NB4 (cell line): ENCODE measurements at regions not wholly inside any gene's neighbourhood (a gene's known extent, or its start where the extent isn't known, plus 50 kb on each side); places are given as distances from the start of the nearest gene placed in this dataset.

Experiments
- DNase-seq: peaks from one replicate; pipeline ENCODE4 v3.0.0; 2010; ENCODE audit warnings: low read depth
- H3K4me3 ChIP-seq: one replicate; pipeline ENCODE4 v1.5.1; 2011; ENCODE audit warnings: mild to moderate bottlenecking, low read depth, low read length, moderate library complexity
- CTCF ChIP-seq: IDR thresholded peaks from one replicate; pipeline ENCODE4 v1.5.1; 2012; ENCODE audit warnings: low read depth, low read length
- MAX ChIP-seq: IDR thresholded peaks from 2 replicates; pipeline ENCODE4 v1.6.1; 2011; ENCODE audit warnings: low read depth, low read length
- MYC ChIP-seq: IDR thresholded peaks from 2 replicates; pipeline ENCODE4 v1.6.1; 2011; ENCODE audit warnings: low read depth, low read length
- POLR2A ChIP-seq: IDR thresholded peaks from 2 replicates; pipeline ENCODE4 v1.6.1; 2011; ENCODE audit warnings: mild to moderate bottlenecking; ENCODE audit not compliant: insufficient read length; ENCODE audit errors: extremely low read depth

- TF ChIP-seq CTCF: no peak
- no peak for TF ChIP-seq MAX
- no peak for TF ChIP-seq MYC
- TF ChIP-seq POLR2A: no peak
Observed at GRCh38 chr10:21364196-21365114, 161.0 kb downstream of the SKIDA1 start.

DNA sequence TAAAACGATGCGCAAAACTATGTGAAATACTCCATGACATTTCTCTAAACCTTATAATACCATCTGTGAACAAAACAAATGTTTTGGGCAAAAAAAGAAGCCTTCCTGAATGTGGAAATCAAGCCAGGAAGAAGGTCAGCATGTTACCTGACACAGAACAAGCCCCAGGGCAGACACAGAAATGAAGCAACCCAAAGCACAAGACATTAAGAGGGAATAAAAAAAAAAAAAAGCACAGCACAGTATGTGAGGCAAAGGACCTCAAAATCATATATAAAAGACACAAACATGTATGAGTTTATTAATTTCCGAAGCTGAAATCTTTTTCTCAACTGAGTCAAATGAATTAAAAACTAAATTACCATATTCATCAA is 161.8 kb downstream of the SKIDA1 start:
- H3K4me3 ChIP-seq: no peak overlapping the region
- DNase-seq: no peak
- TF ChIP-seq MYC (no peak), MAX (no peak), CTCF (no peak)

More at GRCh38 chr10:21364196-21365114, 161.0 kb downstream of the SKIDA1 start:
- H3K4me3 ChIP-seq: no peak overlapping the region
- DNase-seq: no peak

DNA sequence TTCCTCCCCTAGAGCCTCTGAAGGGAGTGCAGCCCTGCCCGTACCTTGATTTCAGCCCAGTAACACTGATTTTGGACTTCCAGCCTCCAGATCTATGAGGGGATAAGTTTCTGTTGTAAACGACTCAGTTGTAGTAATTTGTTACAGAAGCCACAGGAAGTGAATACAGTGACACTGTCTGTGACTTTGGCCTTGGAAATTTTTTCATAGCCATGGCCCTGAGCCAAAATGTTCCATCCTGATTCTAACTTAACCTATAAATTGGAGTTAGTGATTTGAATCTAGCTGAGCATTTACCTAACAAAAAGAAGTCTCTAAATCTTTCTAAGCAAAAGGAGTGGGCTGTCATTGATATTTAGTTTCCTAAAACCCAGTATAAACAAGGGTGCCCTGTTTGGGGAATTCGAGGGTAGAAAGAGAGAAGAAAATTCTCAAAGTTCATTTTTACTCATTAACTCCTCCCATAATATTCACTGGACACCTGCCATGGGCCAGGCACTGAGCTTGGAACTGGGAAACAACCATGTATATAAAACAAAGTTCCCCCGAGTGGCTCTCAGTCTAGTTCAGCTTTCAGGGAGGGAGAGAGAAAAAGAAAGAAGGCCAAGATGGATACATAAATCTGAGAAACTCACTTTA is 162.3 kb downstream of the SKIDA1 start:
- no peak overlapping the region for H3K4me3 ChIP-seq
- no peak for DNase-seq
- TF ChIP-seq CTCF: no peak
- no peak for TF ChIP-seq POLR2A
- no peak for TF ChIP-seq MYC
- no peak for TF ChIP-seq MAX

GRCh38 chr10:21359202-21359601 is 166.3 kb downstream of the SKIDA1 start:
- no peak overlapping the region for H3K4me3 ChIP-seq
- TF ChIP-seq CTCF (no peak), MYC (no peak), POLR2A (no peak), MAX (no peak)
- DNase-seq: no peak

- no peak for TF ChIP-seq POLR2A
- no peak for TF ChIP-seq MYC
- TF ChIP-seq MAX: no peak
- no peak for TF ChIP-seq CTCF
- DNase-seq: no peak
- H3K4me3 ChIP-seq: no peak overlapping the region
Observed at GRCh38 chr10:21355591-21356011, 169.9 kb downstream of the SKIDA1 start.
